Fibroblast of lung (primary cell): ENCODE measurements at regions not wholly inside any gene's neighbourhood (a gene's known extent, or its start where the extent isn't known, plus 50 kb on each side); places are given as distances from the start of the nearest gene placed in this dataset.

Source experiments
- DNase-seq, 2 donors: peaks; one replicate each; pipeline versions ENCODE4 v3.0.0 to v3.0.0-alpha.2; 2010; ENCODE audit warnings: low read depth in 2 of 2
- H2AFZ ChIP-seq: 2 replicates; pipeline ENCODE4 v1.5.1; 2012; ENCODE audit warnings: low read length, control low read depth, inconsistent platforms
- H3K27ac ChIP-seq: 2 replicates; pipeline ENCODE4 v1.5.1; 2011; ENCODE audit warnings: low read length, control low read depth; ENCODE audit not compliant: insufficient read depth
- H3K27me3 ChIP-seq: 2 replicates; pipeline ENCODE4 v1.5.1; 2011; ENCODE audit warnings: mild to moderate bottlenecking, low read length; ENCODE audit not compliant: control insufficient read depth, insufficient read depth
- H3K36me3 ChIP-seq: 2 replicates; pipeline ENCODE4 v1.5.1; 2011; ENCODE audit warnings: low read length; ENCODE audit not compliant: control insufficient read depth, insufficient read depth
- H3K4me1 ChIP-seq: 2 replicates; pipeline ENCODE4 v1.5.1; 2011; ENCODE audit warnings: low read length; ENCODE audit not compliant: control insufficient read depth, insufficient read depth; ENCODE audit errors: extremely low read depth
- H3K4me2 ChIP-seq: 2 replicates; pipeline ENCODE4 v1.5.1; 2011; ENCODE audit warnings: low read length, control low read depth; ENCODE audit not compliant: insufficient read depth; ENCODE audit errors: extremely low read depth
- H3K4me3 ChIP-seq, 4 experiments: fragments of 200-600 bp in 1 of 4; sonication (generic) in 1 of 4; replicated peaks in 1 of 4; 2 replicates each; pipeline ENCODE4 v1.5.1; 2011 to 2016; ENCODE audit warnings: low read length in 4 of 4, low read depth in 3 of 4, mild to moderate bottlenecking in 3 of 4, control low read depth in 2 of 4, inconsistent platforms in 1 of 4, mixed read lengths in 1 of 4; ENCODE audit not compliant: insufficient read depth in 1 of 4; ENCODE audit errors: control extremely low read depth in 1 of 4
- H3K79me2 ChIP-seq: 2 replicates; pipeline ENCODE4 v1.5.1; 2012; ENCODE audit warnings: mild to moderate bottlenecking, low read length, inconsistent platforms; ENCODE audit not compliant: control insufficient read depth, insufficient read depth
- H3K9ac ChIP-seq: 2 replicates; pipeline ENCODE4 v1.5.1; 2011; ENCODE audit warnings: mild to moderate bottlenecking, low read length, control low read depth; ENCODE audit not compliant: insufficient read depth
- H3K9me3 ChIP-seq: 2 replicates; pipeline ENCODE4 v1.5.1; 2012; ENCODE audit warnings: low read depth, low read length; ENCODE audit not compliant: control insufficient read depth, insufficient read depth
- H4K20me1 ChIP-seq: 2 replicates; pipeline ENCODE4 v1.5.1; 2011; ENCODE audit warnings: low read length; ENCODE audit not compliant: control insufficient read depth, insufficient read depth; ENCODE audit errors: extremely low read depth
- EZH2 ChIP-seq: IDR thresholded peaks from 2 replicates; pipeline ENCODE4 v1.5.1; 2012; ENCODE audit warnings: low read length, control low read depth, mild to moderate bottlenecking; ENCODE audit errors: missing control alignments
- TF ChIP-seq, protein P1 (sequence below), 2 donors: IDR thresholded peaks in 1 of 2; conservative IDR thresholded peaks in 1 of 2; 1 replicate in 1 of 2; 2 replicates in 1 of 2; pipeline ENCODE4 v1.5.1; 2011 to 2012; ENCODE audit warnings: low read length in 2 of 2, control low read depth in 1 of 2, inconsistent platforms in 1 of 2, low read depth in 1 of 2, mild to moderate bottlenecking in 1 of 2

GRCh38 chr2:5230444-5230843 lies 461.7 kb upstream of the SOX11 start:
- H3K9me3 ChIP-seq = no peaks in the 10 kb centered on the region
- H3K4me1 ChIP-seq = no peaks in the 10 kb centered on the region
- H3K27me3 ChIP-seq = no peaks in the 10 kb centered on the region
- TF ChIP-seq, protein P1, sequence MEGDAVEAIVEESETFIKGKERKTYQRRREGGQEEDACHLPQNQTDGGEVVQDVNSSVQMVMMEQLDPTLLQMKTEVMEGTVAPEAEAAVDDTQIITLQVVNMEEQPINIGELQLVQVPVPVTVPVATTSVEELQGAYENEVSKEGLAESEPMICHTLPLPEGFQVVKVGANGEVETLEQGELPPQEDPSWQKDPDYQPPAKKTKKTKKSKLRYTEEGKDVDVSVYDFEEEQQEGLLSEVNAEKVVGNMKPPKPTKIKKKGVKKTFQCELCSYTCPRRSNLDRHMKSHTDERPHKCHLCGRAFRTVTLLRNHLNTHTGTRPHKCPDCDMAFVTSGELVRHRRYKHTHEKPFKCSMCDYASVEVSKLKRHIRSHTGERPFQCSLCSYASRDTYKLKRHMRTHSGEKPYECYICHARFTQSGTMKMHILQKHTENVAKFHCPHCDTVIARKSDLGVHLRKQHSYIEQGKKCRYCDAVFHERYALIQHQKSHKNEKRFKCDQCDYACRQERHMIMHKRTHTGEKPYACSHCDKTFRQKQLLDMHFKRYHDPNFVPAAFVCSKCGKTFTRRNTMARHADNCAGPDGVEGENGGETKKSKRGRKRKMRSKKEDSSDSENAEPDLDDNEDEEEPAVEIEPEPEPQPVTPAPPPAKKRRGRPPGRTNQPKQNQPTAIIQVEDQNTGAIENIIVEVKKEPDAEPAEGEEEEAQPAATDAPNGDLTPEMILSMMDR (conservative IDR thresholded peaks at IDR 0.05 in 1 of 2, IDR thresholded peaks at IDR 0.05 in 1 of 2; ENCODE audit: low read depth in 1 of 2, low read length in 2 of 2) = no peak
- TF ChIP-seq EZH2 = no peak
- no peak overlapping the region for H3K4me3 ChIP-seq
- no peak for DNase-seq
- no peak overlapping the region for H2AFZ ChIP-seq
- H3K27ac ChIP-seq = no peak overlapping the region
- no peaks in the 10 kb centered on the region for H4K20me1 ChIP-seq
- H3K36me3 ChIP-seq = no peaks in the 10 kb centered on the region
- no peak overlapping the region for H3K4me2 ChIP-seq
- no peak overlapping the region for H3K9ac ChIP-seq
- no peaks in the 10 kb centered on the region for H3K79me2 ChIP-seq

DNA sequence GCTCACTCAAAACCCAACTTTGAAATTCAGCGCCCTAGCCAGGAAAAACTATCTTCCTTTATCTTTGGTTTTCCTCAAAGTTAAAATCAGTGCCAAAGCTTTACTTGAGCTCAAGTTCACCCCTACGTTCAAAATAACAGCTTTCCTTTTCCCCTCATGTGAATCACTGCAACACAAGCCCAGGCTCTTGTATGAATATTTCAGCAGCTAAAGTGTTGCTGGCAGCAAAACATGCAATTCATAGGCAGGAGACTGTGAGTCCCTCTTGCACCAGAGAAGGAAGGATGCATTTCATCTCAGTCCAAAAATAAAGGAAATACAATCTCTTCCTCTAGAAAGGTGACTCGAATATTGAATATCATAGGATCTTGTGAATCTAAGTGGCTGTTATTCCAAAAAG lies 461.3 kb upstream of the SOX11 start:
- Histone ChIP-seq H3K9me3 (no peaks in the 10 kb centered on the region), H3K27ac (no peak overlapping the region), H4K20me1 (no peaks in the 10 kb centered on the region), H3K4me2 (no peak overlapping the region), H3K9ac (no peak overlapping the region), H3K36me3 (no peaks in the 10 kb centered on the region), H3K27me3 (no peaks in the 10 kb centered on the region), H2AFZ (no peak overlapping the region), H3K79me2 (no peaks in the 10 kb centered on the region), H3K4me3 (no peak overlapping the region), H3K4me1 (no peaks in the 10 kb centered on the region)
- TF ChIP-seq EZH2 = no peak
- TF ChIP-seq, protein P1 (conservative IDR thresholded peaks at IDR 0.05 in 1 of 2, IDR thresholded peaks at IDR 0.05 in 1 of 2; ENCODE audit: low read depth in 1 of 2, low read length in 2 of 2) = no peak
- DNase-seq = no peak

DNA sequence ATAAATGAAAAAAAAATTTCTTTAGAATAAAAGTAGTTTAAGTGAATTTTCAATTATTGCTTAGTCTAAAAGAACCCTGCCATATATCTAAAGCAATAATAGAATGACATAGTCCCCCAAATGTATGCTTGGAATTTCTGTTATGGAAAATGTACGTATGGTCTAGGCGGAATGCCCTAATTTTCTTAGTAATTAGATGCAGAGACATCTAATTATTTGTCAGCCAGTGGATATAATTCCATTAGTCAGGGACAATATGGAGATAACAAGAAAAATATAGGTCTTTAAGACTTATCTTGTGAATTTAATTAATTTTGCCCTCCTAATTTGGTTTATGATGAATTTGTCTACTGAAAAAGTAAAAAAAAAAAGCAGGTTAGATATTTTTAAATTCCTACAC lies 460.9 kb upstream of the SOX11 start:
- DNase-seq = no peak
- no peak for TF ChIP-seq EZH2
- TF ChIP-seq, protein P1 (conservative IDR thresholded peaks at IDR 0.05 in 1 of 2, IDR thresholded peaks at IDR 0.05 in 1 of 2; ENCODE audit: low read depth in 1 of 2, low read length in 2 of 2) = no peak

More for the DNA sequence above, 460.9 kb upstream of the SOX11 start:
- Histone ChIP-seq H3K27ac (no peak overlapping the region), H3K4me3 (no peak overlapping the region), H3K79me2 (no peaks in the 10 kb centered on the region), H3K4me2 (no peak overlapping the region), H2AFZ (no peak overlapping the region), H3K9me3 (no peaks in the 10 kb centered on the region), H3K9ac (no peak overlapping the region), H4K20me1 (no peaks in the 10 kb centered on the region), H3K36me3 (no peaks in the 10 kb centered on the region), H3K4me1 (no peaks in the 10 kb centered on the region), H3K27me3 (no peaks in the 10 kb centered on the region)
